ENCODE measurements at regions not wholly inside any gene's neighbourhood (a gene's known extent, or its start where the extent isn't known, plus 50 kb on each side); places are given as distances from the start of the nearest gene placed in this dataset.
"Not testable (repeated sequence)": the region's sequence is repeated elsewhere in the genome, so short reads cannot be mapped to it uniquely, and the experiment has no call there.

DNA sequence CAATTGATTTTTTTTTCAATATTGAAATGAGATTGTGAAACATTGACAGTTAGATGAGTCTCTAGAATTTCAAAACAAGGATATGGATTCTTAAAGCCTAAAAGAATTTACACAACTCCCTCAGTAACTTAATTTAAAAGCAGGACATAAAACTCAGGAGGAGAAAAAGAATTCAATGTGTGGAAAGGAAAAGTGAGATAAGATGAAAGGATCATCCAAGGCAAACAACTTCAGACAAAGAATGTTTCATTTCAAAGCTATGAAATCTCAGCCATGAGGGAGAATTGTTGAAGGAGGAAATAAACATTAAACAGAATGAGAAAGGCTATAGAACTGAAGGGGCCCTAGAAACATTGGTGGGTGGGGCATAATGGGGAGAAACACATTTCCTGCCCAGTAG, 191.7 kb upstream of the NOX3 start:
- Histone ChIP-seq H3K27me3 (ENCODE audit: control insufficient read depth in 1 of 2, insufficient read depth in 2 of 2, low read length in 2 of 2) (no peaks in the 10 kb centered on the region), H3K36me3 (ENCODE audit: control insufficient read depth in 1 of 2, insufficient read depth in 2 of 2, low read length in 2 of 2) (no peaks in the 10 kb centered on the region), H3K4me1 (ENCODE audit: control insufficient read depth in 1 of 2, insufficient read depth in 2 of 2, low read length in 2 of 2) (no peaks in the 10 kb centered on the region)

DNA sequence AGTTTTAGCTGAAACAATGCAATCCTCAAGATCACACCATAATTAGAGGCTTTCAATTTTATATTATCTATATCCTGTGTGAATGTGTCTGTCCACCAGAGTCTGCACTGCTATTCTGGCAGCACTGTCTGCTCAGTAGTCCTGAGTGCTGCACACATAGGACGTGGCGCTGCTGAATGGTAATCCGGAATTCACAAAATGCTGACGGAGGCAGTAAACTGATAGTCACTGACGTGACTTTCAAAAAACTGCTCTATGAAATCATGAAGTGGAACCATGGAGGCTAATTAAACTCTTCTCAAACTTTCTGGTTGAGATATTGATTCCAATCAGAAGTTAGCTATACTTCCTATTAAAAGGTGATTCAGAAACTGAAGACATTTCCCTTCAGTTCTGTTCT, 190.8 kb upstream of the NOX3 start:
- Histone ChIP-seq H3K27me3 (ENCODE audit: control insufficient read depth in 1 of 2, insufficient read depth in 2 of 2, low read length in 2 of 2) (no peaks in the 10 kb centered on the region), H3K9me3 (ENCODE audit: control insufficient read depth in 1 of 2, low read length in 2 of 2) (no peaks in the 10 kb centered on the region), H3K4me3 (ENCODE audit: low read depth in 1 of 2, low read length in 2 of 2) (no peak overlapping the region), H3K9ac (ENCODE audit: low read depth in 1 of 2, low read length in 2 of 2) (no peak overlapping the region), H3K36me3 (ENCODE audit: control insufficient read depth in 1 of 2, insufficient read depth in 2 of 2, low read length in 2 of 2) (no peaks in the 10 kb centered on the region), H3K27ac (ENCODE audit: low read depth, low read length) (no peak overlapping the region), H3K4me1 (ENCODE audit: control insufficient read depth in 1 of 2, insufficient read depth in 2 of 2, low read length in 2 of 2) (no peaks in the 10 kb centered on the region)

More for the DNA sequence above, 191.7 kb upstream of the NOX3 start:
- H3K9ac ChIP-seq (ENCODE audit: low read depth in 1 of 2, low read length in 2 of 2), result no peak overlapping the region
- no peak overlapping the region for H3K4me3 ChIP-seq (ENCODE audit: low read depth in 1 of 2, low read length in 2 of 2)
- H3K27ac ChIP-seq (ENCODE audit: low read depth, low read length), result no peak overlapping the region
- no peaks in the 10 kb centered on the region for H3K9me3 ChIP-seq (ENCODE audit: control insufficient read depth in 1 of 2, low read length in 2 of 2)

DNA sequence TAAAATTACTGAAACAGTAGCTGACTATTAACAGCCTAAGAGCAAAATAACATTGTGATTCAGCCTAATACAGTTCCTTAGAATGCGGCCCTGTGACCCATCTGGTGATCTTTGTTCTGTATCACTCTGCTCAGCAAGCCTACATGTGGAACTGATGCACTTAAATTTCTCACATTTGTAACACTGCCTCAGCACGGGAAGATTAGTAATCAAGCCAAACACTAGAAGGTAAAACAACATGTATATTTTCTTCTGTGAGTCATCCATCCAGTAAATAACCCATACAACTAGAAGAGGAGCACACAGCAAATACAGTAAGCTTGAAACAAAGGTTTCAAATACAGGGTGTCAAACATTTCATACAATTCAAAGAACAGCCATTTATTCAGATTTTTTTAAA, 189.7 kb upstream of the NOX3 start:
- Histone ChIP-seq H3K27ac (ENCODE audit: low read depth, low read length) (no peak overlapping the region), H3K36me3 (ENCODE audit: control insufficient read depth in 1 of 2, insufficient read depth in 2 of 2, low read length in 2 of 2) (no peaks in the 10 kb centered on the region)

DNA sequence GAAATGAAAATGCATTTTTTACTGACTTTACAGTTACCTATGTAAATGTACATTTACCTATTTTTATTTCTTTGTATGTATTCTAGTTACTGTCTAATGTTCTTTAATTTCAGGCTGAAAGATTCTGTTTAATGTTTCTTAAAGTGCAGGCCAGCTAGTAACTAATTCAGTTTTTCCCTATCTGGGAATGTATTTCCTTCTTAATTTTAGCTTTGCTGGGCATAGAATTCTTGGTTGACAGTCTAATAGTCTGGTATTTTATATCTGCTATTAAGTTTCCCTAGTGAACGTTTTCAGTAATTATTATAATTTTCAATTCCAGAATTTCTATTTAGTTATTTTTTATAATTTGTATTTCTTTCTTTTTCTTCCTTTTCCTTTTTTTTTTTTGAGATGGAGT, 186.0 kb upstream of the NOX3 start:
- Histone ChIP-seq H3K27me3 (ENCODE audit: control insufficient read depth in 1 of 2, insufficient read depth in 2 of 2, low read length in 2 of 2) (no peaks in the 10 kb centered on the region), H3K4me3 (ENCODE audit: low read depth in 1 of 2, low read length in 2 of 2) (no peak overlapping the region), H3K27ac (ENCODE audit: low read depth, low read length) (no peak overlapping the region), H3K9me3 (ENCODE audit: control insufficient read depth in 1 of 2, low read length in 2 of 2) (no peaks in the 10 kb centered on the region), H3K36me3 (ENCODE audit: control insufficient read depth in 1 of 2, insufficient read depth in 2 of 2, low read length in 2 of 2) (no peaks in the 10 kb centered on the region), H3K4me1 (ENCODE audit: control insufficient read depth in 1 of 2, insufficient read depth in 2 of 2, low read length in 2 of 2) (no peaks in the 10 kb centered on the region), H3K9ac (ENCODE audit: low read depth in 1 of 2, low read length in 2 of 2) (no peak overlapping the region)

More for the DNA sequence above, 189.7 kb upstream of the NOX3 start:
- Histone ChIP-seq H3K4me3 (ENCODE audit: low read depth in 1 of 2, low read length in 2 of 2) (no peak overlapping the region), H3K9ac (ENCODE audit: low read depth in 1 of 2, low read length in 2 of 2) (no peak overlapping the region), H3K4me1 (ENCODE audit: control insufficient read depth in 1 of 2, insufficient read depth in 2 of 2, low read length in 2 of 2) (no peaks in the 10 kb centered on the region), H3K27me3 (ENCODE audit: control insufficient read depth in 1 of 2, insufficient read depth in 2 of 2, low read length in 2 of 2) (no peaks in the 10 kb centered on the region), H3K9me3 (ENCODE audit: control insufficient read depth in 1 of 2, low read length in 2 of 2) (no peaks in the 10 kb centered on the region)

DNA sequence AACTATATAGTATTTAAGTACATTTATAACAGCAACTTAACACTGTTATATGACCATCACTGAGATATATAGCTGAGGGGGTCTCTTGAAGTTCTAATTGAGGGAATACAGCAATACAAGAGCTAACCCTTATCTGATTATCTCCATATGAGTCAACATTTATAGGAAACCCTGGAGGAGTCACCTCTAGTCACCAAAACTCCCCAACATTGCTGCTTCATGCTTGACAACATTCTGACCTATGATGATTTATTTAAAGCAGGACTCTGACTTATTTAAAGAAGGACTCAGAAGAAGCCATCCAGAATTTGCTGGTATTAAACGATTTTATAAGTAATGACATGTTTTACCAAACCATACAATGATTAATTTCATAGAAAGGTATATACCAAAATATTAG, 182.6 kb upstream of the NOX3 start:
- no peak overlapping the region for H3K27ac ChIP-seq (ENCODE audit: low read depth, low read length)
- no peak overlapping the region for H3K9ac ChIP-seq (ENCODE audit: low read depth in 1 of 2, low read length in 2 of 2)
- no peaks in the 10 kb centered on the region for H3K27me3 ChIP-seq (ENCODE audit: control insufficient read depth in 1 of 2, insufficient read depth in 2 of 2, low read length in 2 of 2)
- no peaks in the 10 kb centered on the region for H3K9me3 ChIP-seq (ENCODE audit: control insufficient read depth in 1 of 2, low read length in 2 of 2)
- H3K4me1 ChIP-seq (ENCODE audit: control insufficient read depth in 1 of 2, insufficient read depth in 2 of 2, low read length in 2 of 2), result no peaks in the 10 kb centered on the region
- no peaks in the 10 kb centered on the region for H3K36me3 ChIP-seq (ENCODE audit: control insufficient read depth in 1 of 2, insufficient read depth in 2 of 2, low read length in 2 of 2)
- H3K4me3 ChIP-seq (ENCODE audit: low read depth in 1 of 2, low read length in 2 of 2), result no peak overlapping the region

DNA sequence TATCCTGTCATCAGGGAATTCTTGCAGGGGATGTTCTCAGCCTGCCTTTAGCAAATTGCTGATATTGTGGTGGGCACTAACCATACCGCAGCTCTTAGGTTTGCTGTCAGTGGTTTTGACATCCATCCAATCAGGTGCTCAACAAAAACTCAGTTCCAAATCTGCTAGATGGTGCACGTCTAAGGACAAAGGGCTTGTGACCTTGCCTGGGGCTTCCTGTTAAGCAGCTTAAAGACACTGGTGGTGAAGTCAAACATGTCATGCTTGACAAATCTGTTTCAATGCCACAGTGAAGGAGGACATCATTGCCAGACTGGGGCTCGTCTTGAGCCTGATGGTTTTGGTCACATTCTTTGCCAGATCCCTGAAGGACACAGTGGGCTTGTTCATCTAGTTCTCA, 179.8 kb upstream of the NOX3 start:
- no peak overlapping the region for H3K9ac ChIP-seq (ENCODE audit: low read depth in 1 of 2, low read length in 2 of 2)
- no peaks in the 10 kb centered on the region for H3K4me1 ChIP-seq (ENCODE audit: control insufficient read depth in 1 of 2, insufficient read depth in 2 of 2, low read length in 2 of 2)
- H3K27me3 ChIP-seq (ENCODE audit: control insufficient read depth in 1 of 2, insufficient read depth in 2 of 2, low read length in 2 of 2), result no peaks in the 10 kb centered on the region
- H3K9me3 ChIP-seq (ENCODE audit: control insufficient read depth in 1 of 2, low read length in 2 of 2), result no peaks in the 10 kb centered on the region
- no peaks in the 10 kb centered on the region for H3K36me3 ChIP-seq (ENCODE audit: control insufficient read depth in 1 of 2, insufficient read depth in 2 of 2, low read length in 2 of 2)
- H3K4me3 ChIP-seq (ENCODE audit: low read depth in 1 of 2, low read length in 2 of 2), result no peak overlapping the region
- H3K27ac ChIP-seq (ENCODE audit: low read depth, low read length), result no peak overlapping the region

DNA sequence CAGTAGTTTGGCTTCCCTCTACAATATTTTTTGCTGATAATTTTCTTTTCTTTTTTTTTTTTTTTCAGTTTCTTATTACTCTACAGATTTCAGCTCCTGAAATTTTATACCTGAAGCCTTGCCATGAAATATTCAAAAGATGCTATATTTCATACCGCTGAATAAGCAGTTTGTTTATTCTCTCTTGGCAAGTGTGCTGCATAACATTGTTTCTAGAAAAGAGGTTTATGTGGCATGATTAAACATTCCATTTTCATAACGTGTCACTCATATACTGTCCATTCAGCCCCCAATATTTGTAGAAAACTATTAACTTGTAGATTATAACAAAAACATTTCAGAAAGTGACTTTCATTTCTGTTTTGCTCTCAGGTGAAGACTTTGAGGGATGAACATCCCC, 174.4 kb upstream of the NOX3 start:
- no peak overlapping the region for H3K9ac ChIP-seq (ENCODE audit: low read depth in 1 of 2, low read length in 2 of 2)
- no peaks in the 10 kb centered on the region for H3K27me3 ChIP-seq (ENCODE audit: control insufficient read depth in 1 of 2, insufficient read depth in 2 of 2, low read length in 2 of 2)
- no peaks in the 10 kb centered on the region for H3K9me3 ChIP-seq (ENCODE audit: control insufficient read depth in 1 of 2, low read length in 2 of 2)
- H3K4me1 ChIP-seq (ENCODE audit: control insufficient read depth in 1 of 2, insufficient read depth in 2 of 2, low read length in 2 of 2), result no peaks in the 10 kb centered on the region
- H3K27ac ChIP-seq (ENCODE audit: low read depth, low read length), result no peak overlapping the region
- H3K36me3 ChIP-seq (ENCODE audit: control insufficient read depth in 1 of 2, insufficient read depth in 2 of 2, low read length in 2 of 2), result no peaks in the 10 kb centered on the region
- no peak overlapping the region for H3K4me3 ChIP-seq (ENCODE audit: low read depth in 1 of 2, low read length in 2 of 2)

DNA sequence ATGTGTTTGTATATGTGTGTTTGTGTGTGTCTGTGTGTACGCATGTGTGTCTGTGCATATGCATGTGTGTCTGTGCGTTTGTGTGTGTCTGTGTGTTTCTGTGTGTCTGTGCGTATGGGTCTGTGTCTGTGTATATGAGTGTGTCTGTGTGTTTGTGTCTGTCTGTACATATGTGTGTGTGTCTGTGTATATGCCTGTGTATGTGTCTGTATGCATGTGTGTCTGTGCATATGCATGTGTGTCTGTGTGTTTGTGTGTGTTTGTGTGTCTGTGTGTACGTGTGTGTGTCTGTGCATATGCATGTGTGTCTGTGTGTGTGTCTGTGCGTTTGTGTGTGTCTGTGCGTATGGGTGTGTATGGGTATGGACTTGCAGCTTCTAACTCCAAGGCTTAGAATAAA, 174.0 kb upstream of the NOX3 start:
- Histone ChIP-seq H3K9me3 (ENCODE audit: control insufficient read depth in 1 of 2, low read length in 2 of 2) (no peaks in the 10 kb centered on the region), H3K4me1 (ENCODE audit: control insufficient read depth in 1 of 2, insufficient read depth in 2 of 2, low read length in 2 of 2) (no peaks in the 10 kb centered on the region), H3K27ac (ENCODE audit: low read depth, low read length) (no peak overlapping the region), H3K9ac (ENCODE audit: low read depth in 1 of 2, low read length in 2 of 2) (no peak overlapping the region), H3K27me3 (ENCODE audit: control insufficient read depth in 1 of 2, insufficient read depth in 2 of 2, low read length in 2 of 2) (no peaks in the 10 kb centered on the region), H3K4me3 (ENCODE audit: low read depth in 1 of 2, low read length in 2 of 2) (no peak overlapping the region), H3K36me3 (ENCODE audit: control insufficient read depth in 1 of 2, insufficient read depth in 2 of 2, low read length in 2 of 2) (no peaks in the 10 kb centered on the region)

DNA sequence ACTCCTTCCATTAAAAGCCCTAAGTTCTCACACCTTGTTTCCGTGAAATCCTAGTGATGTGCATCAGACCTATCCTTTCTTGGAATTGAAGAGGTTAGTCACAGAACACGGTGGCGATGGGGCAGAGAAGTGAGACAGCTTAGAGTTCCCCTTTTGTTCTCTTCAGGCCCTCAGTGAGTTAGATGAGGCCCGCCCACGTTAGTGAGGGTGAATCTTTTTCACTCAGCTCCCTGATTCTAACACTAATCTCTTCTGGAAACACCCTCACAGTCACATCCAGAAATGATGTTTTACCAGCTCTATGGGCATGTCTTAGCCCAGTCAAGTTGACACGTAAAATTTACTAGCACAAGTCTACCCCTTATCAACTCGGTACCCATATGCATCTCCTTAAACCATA, 172.7 kb upstream of the NOX3 start:
- H3K27ac ChIP-seq (ENCODE audit: low read depth, low read length), result no peak overlapping the region
- H3K4me1 ChIP-seq (ENCODE audit: control insufficient read depth in 1 of 2, insufficient read depth in 2 of 2, low read length in 2 of 2), result no peaks in the 10 kb centered on the region
- no peak overlapping the region for H3K9ac ChIP-seq (ENCODE audit: low read depth in 1 of 2, low read length in 2 of 2)
- no peaks in the 10 kb centered on the region for H3K27me3 ChIP-seq (ENCODE audit: control insufficient read depth in 1 of 2, insufficient read depth in 2 of 2, low read length in 2 of 2)
- H3K4me3 ChIP-seq (ENCODE audit: low read depth in 1 of 2, low read length in 2 of 2), result no peak overlapping the region
- no peaks in the 10 kb centered on the region for H3K9me3 ChIP-seq (ENCODE audit: control insufficient read depth in 1 of 2, low read length in 2 of 2)
- no peaks in the 10 kb centered on the region for H3K36me3 ChIP-seq (ENCODE audit: control insufficient read depth in 1 of 2, insufficient read depth in 2 of 2, low read length in 2 of 2)

DNA sequence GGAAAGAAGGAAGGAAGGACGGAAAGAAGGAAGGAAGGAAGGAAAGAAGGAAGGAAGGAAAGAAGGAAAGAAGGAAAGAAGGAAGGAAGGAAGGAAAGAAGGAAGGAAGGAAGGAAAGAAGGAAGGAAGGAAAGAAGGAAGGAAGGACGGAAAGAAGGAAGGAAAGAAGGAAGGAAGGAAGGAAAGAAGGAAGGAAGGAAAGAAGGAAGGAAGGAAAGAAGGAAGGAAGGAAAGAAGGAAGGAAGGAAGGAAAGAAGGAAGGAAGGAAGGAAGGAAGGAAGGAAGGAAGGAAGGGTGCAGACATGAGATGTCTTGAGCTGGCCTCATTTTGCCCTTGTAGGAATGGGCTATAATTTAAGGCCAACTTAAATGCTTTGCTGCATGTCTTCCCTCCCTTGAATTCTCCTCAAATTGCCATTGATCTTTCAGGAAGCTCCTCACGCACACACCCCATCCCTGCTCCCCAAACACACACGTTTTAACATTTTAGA, 172.1 kb upstream of the NOX3 start:
- H3K4me1 ChIP-seq (ENCODE audit: control insufficient read depth in 1 of 2, insufficient read depth in 2 of 2, low read length in 2 of 2); H3K4me3 ChIP-seq (ENCODE audit: low read depth in 1 of 2, low read length in 2 of 2); H3K36me3 ChIP-seq (ENCODE audit: control insufficient read depth in 1 of 2, insufficient read depth in 2 of 2, low read length in 2 of 2); H3K27me3 ChIP-seq (ENCODE audit: control insufficient read depth in 1 of 2, insufficient read depth in 2 of 2, low read length in 2 of 2); H3K27ac ChIP-seq (ENCODE audit: low read depth, low read length); H3K9ac ChIP-seq (ENCODE audit: low read depth in 1 of 2, low read length in 2 of 2); H3K9me3 ChIP-seq (ENCODE audit: control insufficient read depth in 1 of 2, low read length in 2 of 2): not testable (repeated sequence)

Measured in duodenal mucosa (tissue), 2 donors.